GM23338 (cell line): ENCODE measurements at regions not wholly inside any gene's neighbourhood (a gene's known extent, or its start where the extent isn't known, plus 50 kb on each side); places are given as distances from the start of the nearest gene placed in this dataset.

Experiments
- ATAC-seq: fragments of 200-7000 bp; cut with Tn5 transposase; 3 replicates; pipeline ENCODE4 v1.9.1; 2020
- DNase-seq: peaks from one replicate; pipeline ENCODE4 v3.0.0-alpha.2; 2015; ENCODE audit warnings: low spot score
- H2AFZ ChIP-seq: fragments of 200-600 bp; sonication (generic); 2 replicates; pipeline ENCODE4 v1.8.0; 2016; ENCODE audit warnings: antibody characterized with exemption, mild to moderate bottlenecking, moderate library complexity
- H3F3A ChIP-seq: fragments of 200-600 bp; sonication (generic); replicated peaks from 2 replicates; pipeline ENCODE4 v1.8.0; 2017; ENCODE audit warnings: antibody characterized with exemption, mixed run types, low read depth
- H3K27ac ChIP-seq: fragments of 200-600 bp; sonication (generic); 2 replicates; pipeline ENCODE4 v1.6.1; 2016; ENCODE audit warnings: low read depth
- H3K27me3 ChIP-seq: fragments of 200-600 bp; sonication (generic); 2 replicates; pipeline ENCODE4 v1.8.0; 2016; ENCODE audit warnings: mild to moderate bottlenecking, mixed run types, moderate library complexity; ENCODE audit not compliant: insufficient read depth
- H3K36me3 ChIP-seq: fragments of 200-600 bp; sonication (generic); 2 replicates; pipeline ENCODE4 v1.8.0; 2016; ENCODE audit warnings: mild to moderate bottlenecking; ENCODE audit not compliant: insufficient read depth
- H3K4me1 ChIP-seq: fragments of 200-600 bp; sonication (generic); 2 replicates; pipeline ENCODE4 v1.8.0; 2016; ENCODE audit warnings: mild to moderate bottlenecking, moderate library complexity; ENCODE audit not compliant: insufficient read depth
- H3K4me2 ChIP-seq: fragments of 200-600 bp; sonication (generic); 2 replicates; pipeline ENCODE4 v1.7.1; 2017; ENCODE audit warnings: mixed run types
- H3K4me3 ChIP-seq: fragments of 200-600 bp; sonication (generic); 2 replicates; pipeline ENCODE4 v1.6.1; 2016; ENCODE audit warnings: mixed run types
- H3K79me2 ChIP-seq: fragments of 200-600 bp; sonication (generic); replicated peaks from 2 replicates; pipeline ENCODE4 v1.8.0; 2017; ENCODE audit warnings: mild to moderate bottlenecking; ENCODE audit not compliant: insufficient read depth
- H3K9me2 ChIP-seq: fragments of 200-600 bp; sonication (generic); 2 replicates; pipeline ENCODE4 v1.8.0; 2017; ENCODE audit not compliant: insufficient read depth
- H4K20me1 ChIP-seq: fragments of 200-600 bp; sonication (generic); replicated peaks from 2 replicates; pipeline ENCODE4 v1.8.0; 2017; ENCODE audit warnings: mild to moderate bottlenecking; ENCODE audit not compliant: insufficient read depth
- H3K27ac Mint-ChIP-seq: 2 replicates; pipeline ENCODE4 v1.8.0; 2020; ENCODE audit warnings: inconsistent platforms, mild to moderate bottlenecking, moderate library complexity, mixed read lengths
- H3K27me3 Mint-ChIP-seq: 3 replicates; pipeline ENCODE4 v1.8.0; 2022; ENCODE audit warnings: low read depth, mild to moderate bottlenecking, moderate library complexity, mixed read lengths, inconsistent platforms; ENCODE audit not compliant: insufficient read depth, poor library complexity
- H3K36me3 Mint-ChIP-seq: 3 replicates; pipeline ENCODE4 v1.8.0; 2021; ENCODE audit warnings: low read depth, mild to moderate bottlenecking, inconsistent platforms, moderate library complexity, mixed read lengths
- H3K4me1 Mint-ChIP-seq: 3 replicates; pipeline ENCODE4 v1.8.0; 2020; ENCODE audit warnings: mild to moderate bottlenecking, inconsistent platforms, mixed read lengths
- H3K4me3 Mint-ChIP-seq: 3 replicates; pipeline ENCODE4 v1.8.0; 2021; ENCODE audit warnings: moderate library complexity, mild to moderate bottlenecking, inconsistent platforms, mixed read lengths
- H3K9me3 Mint-ChIP-seq: 3 replicates; pipeline ENCODE4 v1.8.0; 2020; ENCODE audit warnings: moderate library complexity, mild to moderate bottlenecking, inconsistent platforms, mixed read lengths
- EZH2 ChIP-seq: fragments of 200-600 bp; sonication (generic); IDR thresholded peaks from one replicate; pipeline ENCODE4 v1.8.0; 2017; ENCODE audit warnings: antibody characterized with exemption, mild to moderate bottlenecking, low read depth; ENCODE audit not compliant: unreplicated experiment
- EZH2phosphoT487 ChIP-seq: fragments of 200-600 bp; sonication (generic); IDR thresholded peaks from one replicate; pipeline ENCODE4 v1.8.1; 2018; ENCODE audit warnings: antibody characterized with exemption; ENCODE audit not compliant: unreplicated experiment
- JUNB ChIP-seq: IDR thresholded peaks from one replicate; pipeline ENCODE4 v1.6.1; 2016; ENCODE audit warnings: antibody characterized with exemption; ENCODE audit not compliant: unreplicated experiment
- TF ChIP-seq, protein P1 (sequence below): IDR thresholded peaks from one replicate; pipeline ENCODE4 v1.6.1; 2018; ENCODE audit warnings: antibody characterized with exemption; ENCODE audit not compliant: unreplicated experiment
- TF ChIP-seq, protein P2 (sequence below): IDR thresholded peaks from 2 replicates; pipeline ENCODE4 v1.6.1; 2016; ENCODE audit warnings: antibody characterized with exemption
- TF ChIP-seq, protein P3 (sequence below), 2 experiments: fragments of 200-600 bp in 1 of 2; sonication (generic) in 1 of 2; conservative IDR thresholded peaks; 2 replicates each; pipeline versions ENCODE4 v1.5.1 to v1.6.1; 2016 to 2017; ENCODE audit warnings: antibody characterized with exemption in 2 of 2, low read depth in 2 of 2, mild to moderate bottlenecking in 2 of 2, moderate library complexity in 1 of 2

DNA sequence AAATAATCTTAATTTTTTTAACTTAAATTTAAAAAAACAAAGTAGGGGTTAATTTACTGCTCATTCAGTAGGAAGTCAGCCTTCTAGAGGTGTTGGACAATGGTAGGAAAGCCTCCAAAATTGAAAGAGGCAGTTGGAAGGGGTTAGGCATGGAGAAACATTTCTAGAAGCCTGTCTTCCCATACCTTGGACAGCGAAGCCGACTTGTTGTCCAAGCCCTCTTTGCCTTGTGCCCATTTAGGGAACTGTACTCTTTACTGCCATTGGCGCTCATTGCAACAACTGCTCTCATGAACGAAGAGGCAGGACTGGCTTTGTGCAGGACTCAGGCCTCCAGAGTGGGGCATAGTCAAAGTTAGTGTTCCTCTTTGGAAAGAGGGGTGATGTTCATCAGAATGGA, 333.3 kb downstream of the HRH4 start:
- Histone ChIP-seq H3K27me3 (no peaks in the 10 kb centered on the region), H4K20me1 (no peaks in the 10 kb centered on the region), H3K4me3 (no peak overlapping the region), H3K9me2 (0 out of 2 replicates have a peak, but pooled peaks cover 4% of the 10 kb centered on the region), H3K79me2 (no peaks in the 10 kb centered on the region), H3K27ac (no peak overlapping the region), H3F3A (no peaks in the 10 kb centered on the region), H3K4me1 (peaks cover 7% of the 10 kb centered on the region), H2AFZ (no peak overlapping the region), H3K4me2 (no peak overlapping the region), H3K36me3 (no peaks in the 10 kb centered on the region; the same call in 1 of the 2 replicates)
- DNase-seq (no peak), ATAC-seq (no peak)
- H3K36me3 Mint-ChIP-seq = no peaks in the 10 kb centered on the region
- peaks cover 20% of the 10 kb centered on the region for H3K4me1 Mint-ChIP-seq
- no peak overlapping the region for H3K4me3 Mint-ChIP-seq
- TF ChIP-seq, protein P1, sequence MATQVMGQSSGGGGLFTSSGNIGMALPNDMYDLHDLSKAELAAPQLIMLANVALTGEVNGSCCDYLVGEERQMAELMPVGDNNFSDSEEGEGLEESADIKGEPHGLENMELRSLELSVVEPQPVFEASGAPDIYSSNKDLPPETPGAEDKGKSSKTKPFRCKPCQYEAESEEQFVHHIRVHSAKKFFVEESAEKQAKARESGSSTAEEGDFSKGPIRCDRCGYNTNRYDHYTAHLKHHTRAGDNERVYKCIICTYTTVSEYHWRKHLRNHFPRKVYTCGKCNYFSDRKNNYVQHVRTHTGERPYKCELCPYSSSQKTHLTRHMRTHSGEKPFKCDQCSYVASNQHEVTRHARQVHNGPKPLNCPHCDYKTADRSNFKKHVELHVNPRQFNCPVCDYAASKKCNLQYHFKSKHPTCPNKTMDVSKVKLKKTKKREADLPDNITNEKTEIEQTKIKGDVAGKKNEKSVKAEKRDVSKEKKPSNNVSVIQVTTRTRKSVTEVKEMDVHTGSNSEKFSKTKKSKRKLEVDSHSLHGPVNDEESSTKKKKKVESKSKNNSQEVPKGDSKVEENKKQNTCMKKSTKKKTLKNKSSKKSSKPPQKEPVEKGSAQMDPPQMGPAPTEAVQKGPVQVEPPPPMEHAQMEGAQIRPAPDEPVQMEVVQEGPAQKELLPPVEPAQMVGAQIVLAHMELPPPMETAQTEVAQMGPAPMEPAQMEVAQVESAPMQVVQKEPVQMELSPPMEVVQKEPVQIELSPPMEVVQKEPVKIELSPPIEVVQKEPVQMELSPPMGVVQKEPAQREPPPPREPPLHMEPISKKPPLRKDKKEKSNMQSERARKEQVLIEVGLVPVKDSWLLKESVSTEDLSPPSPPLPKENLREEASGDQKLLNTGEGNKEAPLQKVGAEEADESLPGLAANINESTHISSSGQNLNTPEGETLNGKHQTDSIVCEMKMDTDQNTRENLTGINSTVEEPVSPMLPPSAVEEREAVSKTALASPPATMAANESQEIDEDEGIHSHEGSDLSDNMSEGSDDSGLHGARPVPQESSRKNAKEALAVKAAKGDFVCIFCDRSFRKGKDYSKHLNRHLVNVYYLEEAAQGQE = peak; percentile 50
- TF ChIP-seq, protein P2, sequence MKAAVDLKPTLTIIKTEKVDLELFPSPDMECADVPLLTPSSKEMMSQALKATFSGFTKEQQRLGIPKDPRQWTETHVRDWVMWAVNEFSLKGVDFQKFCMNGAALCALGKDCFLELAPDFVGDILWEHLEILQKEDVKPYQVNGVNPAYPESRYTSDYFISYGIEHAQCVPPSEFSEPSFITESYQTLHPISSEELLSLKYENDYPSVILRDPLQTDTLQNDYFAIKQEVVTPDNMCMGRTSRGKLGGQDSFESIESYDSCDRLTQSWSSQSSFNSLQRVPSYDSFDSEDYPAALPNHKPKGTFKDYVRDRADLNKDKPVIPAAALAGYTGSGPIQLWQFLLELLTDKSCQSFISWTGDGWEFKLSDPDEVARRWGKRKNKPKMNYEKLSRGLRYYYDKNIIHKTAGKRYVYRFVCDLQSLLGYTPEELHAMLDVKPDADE = no peak
- peaks cover 3% of the 10 kb centered on the region for H3K27me3 Mint-ChIP-seq
- H3K27ac Mint-ChIP-seq = no peak overlapping the region
- peaks cover 3% of the 10 kb centered on the region; the same call in 1 of the 3 replicates for H3K9me3 Mint-ChIP-seq

DNA sequence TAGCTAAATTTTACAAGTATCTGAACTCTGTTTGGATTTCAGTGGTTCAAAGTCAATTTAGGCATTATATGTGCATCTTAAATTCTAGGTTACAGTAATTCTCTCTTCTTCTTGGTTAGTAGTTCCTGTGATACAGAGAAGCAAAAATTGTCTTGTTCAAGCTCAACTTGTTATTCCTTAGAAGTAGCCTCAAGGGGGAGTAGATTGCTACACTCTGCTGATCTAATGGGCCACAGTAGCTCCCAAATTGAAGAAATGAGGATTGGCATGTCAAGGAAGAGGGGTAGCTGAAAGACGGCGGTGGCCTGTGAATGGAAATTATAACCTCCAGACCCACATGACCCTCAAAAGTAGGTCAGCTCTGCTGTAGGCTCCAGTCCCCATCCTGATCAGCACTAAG, 334.7 kb downstream of the HRH4 start:
- Histone ChIP-seq H3K36me3 (no peaks in the 10 kb centered on the region; the same call in 1 of the 2 replicates), H3K27me3 (no peaks in the 10 kb centered on the region), H3K27ac (no peak overlapping the region), H3K4me2 (no peak overlapping the region), H3K4me3 (no peak overlapping the region), H2AFZ (no peak overlapping the region), H3K79me2 (no peaks in the 10 kb centered on the region), H3K4me1 (peaks cover 7% of the 10 kb centered on the region), H3K9me2 (peaks cover 4% of the 10 kb centered on the region; the same call in 1 of the 2 replicates), H3F3A (no peaks in the 10 kb centered on the region), H4K20me1 (no peaks in the 10 kb centered on the region)
- no peak overlapping the region for H3K4me3 Mint-ChIP-seq
- H3K36me3 Mint-ChIP-seq = no peaks in the 10 kb centered on the region
- TF ChIP-seq EZH2 = no peak
- TF ChIP-seq, protein P3, sequence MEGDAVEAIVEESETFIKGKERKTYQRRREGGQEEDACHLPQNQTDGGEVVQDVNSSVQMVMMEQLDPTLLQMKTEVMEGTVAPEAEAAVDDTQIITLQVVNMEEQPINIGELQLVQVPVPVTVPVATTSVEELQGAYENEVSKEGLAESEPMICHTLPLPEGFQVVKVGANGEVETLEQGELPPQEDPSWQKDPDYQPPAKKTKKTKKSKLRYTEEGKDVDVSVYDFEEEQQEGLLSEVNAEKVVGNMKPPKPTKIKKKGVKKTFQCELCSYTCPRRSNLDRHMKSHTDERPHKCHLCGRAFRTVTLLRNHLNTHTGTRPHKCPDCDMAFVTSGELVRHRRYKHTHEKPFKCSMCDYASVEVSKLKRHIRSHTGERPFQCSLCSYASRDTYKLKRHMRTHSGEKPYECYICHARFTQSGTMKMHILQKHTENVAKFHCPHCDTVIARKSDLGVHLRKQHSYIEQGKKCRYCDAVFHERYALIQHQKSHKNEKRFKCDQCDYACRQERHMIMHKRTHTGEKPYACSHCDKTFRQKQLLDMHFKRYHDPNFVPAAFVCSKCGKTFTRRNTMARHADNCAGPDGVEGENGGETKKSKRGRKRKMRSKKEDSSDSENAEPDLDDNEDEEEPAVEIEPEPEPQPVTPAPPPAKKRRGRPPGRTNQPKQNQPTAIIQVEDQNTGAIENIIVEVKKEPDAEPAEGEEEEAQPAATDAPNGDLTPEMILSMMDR (conservative IDR thresholded peaks at IDR 0.05; ENCODE audit: low read depth in 2 of 2) = peak in 1 of 2 experiments; percentile 43; a peak in 3 of 4 replicates
- TF ChIP-seq JUNB = no peak
- no peak for TF ChIP-seq EZH2phosphoT487
- TF ChIP-seq, protein P2 = no peak
- no peak overlapping the region for H3K27ac Mint-ChIP-seq
- DNase-seq = no peak
- ATAC-seq = no peak
- H3K27me3 Mint-ChIP-seq = peaks cover 4% of the 10 kb centered on the region
- H3K9me3 Mint-ChIP-seq = no peaks in the 10 kb centered on the region
- peaks cover 27% of the 10 kb centered on the region for H3K4me1 Mint-ChIP-seq
